ENCODE measurements at regions not wholly inside any gene's neighbourhood (a gene's known extent, or its start where the extent isn't known, plus 50 kb on each side); places are given as distances from the start of the nearest gene placed in this dataset.

DNA sequence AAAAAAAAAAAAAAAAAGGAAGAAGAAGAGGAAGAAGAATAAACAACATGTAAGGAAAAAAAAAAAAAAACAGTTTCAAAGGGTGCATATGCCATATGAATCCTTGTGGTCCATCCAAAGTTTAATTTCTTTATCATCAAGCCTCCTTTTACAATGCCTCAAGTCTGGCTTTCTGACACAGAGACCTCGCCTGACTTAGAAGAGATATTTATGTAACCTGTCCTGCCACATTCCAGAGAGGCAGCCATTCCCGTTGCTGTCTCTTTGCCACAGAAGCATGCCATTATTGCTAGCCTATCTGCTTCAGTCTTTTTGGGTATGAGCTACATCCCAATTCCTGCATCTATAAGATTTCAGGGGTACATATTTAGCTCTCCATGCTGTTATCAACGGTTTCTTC, 596.7 kb upstream of the ATP2B1 start:
- H3K79me2 ChIP-seq (ENCODE audit: control insufficient read depth, low read length): no peaks in the 10 kb centered on the region
- no peak overlapping the region for H3K4me3 ChIP-seq (ENCODE audit: low read length)
- H3F3A ChIP-seq (ENCODE audit: control insufficient read depth, insufficient read depth): no peaks in the 10 kb centered on the region
- TF ChIP-seq EZH2phosphoT487 (IDR thresholded peaks at IDR 0.05; ENCODE audit: borderline replicate concordance, low read length): no peak
- TF ChIP-seq, protein P1, sequence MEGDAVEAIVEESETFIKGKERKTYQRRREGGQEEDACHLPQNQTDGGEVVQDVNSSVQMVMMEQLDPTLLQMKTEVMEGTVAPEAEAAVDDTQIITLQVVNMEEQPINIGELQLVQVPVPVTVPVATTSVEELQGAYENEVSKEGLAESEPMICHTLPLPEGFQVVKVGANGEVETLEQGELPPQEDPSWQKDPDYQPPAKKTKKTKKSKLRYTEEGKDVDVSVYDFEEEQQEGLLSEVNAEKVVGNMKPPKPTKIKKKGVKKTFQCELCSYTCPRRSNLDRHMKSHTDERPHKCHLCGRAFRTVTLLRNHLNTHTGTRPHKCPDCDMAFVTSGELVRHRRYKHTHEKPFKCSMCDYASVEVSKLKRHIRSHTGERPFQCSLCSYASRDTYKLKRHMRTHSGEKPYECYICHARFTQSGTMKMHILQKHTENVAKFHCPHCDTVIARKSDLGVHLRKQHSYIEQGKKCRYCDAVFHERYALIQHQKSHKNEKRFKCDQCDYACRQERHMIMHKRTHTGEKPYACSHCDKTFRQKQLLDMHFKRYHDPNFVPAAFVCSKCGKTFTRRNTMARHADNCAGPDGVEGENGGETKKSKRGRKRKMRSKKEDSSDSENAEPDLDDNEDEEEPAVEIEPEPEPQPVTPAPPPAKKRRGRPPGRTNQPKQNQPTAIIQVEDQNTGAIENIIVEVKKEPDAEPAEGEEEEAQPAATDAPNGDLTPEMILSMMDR (IDR thresholded peaks at IDR 0.05; ENCODE audit: low read depth, low read length, poor library complexity, severe bottlenecking): no peak
- no peak overlapping the region for H3K27ac ChIP-seq (ENCODE audit: low read depth, low read length)
- H3K36me3 ChIP-seq (ENCODE audit: control insufficient read depth, low read length): no peaks in the 10 kb centered on the region
- H3K27me3 ChIP-seq (ENCODE audit: control insufficient read depth, low read length): no peaks in the 10 kb centered on the region
- no peaks in the 10 kb centered on the region for H3K4me1 ChIP-seq (ENCODE audit: control insufficient read depth, low read length)
- H3K4me2 ChIP-seq (ENCODE audit: low read length): no peak overlapping the region
- H3K9me3 ChIP-seq (ENCODE audit: control insufficient read depth, insufficient read depth, low read length): no peaks in the 10 kb centered on the region
- H3K9me2 ChIP-seq (replicated peaks; ENCODE audit: control insufficient read depth, low read length): no peaks in the 10 kb centered on the region
- H4K20me1 ChIP-seq (ENCODE audit: control insufficient read depth, insufficient read depth, low read depth, low read length): no peaks in the 10 kb centered on the region

- Histone ChIP-seq H3K36me3 (ENCODE audit: control insufficient read depth, low read length) (no peaks in the 10 kb centered on the region), H4K20me1 (ENCODE audit: control insufficient read depth, insufficient read depth, low read depth, low read length) (no peaks in the 10 kb centered on the region), H3K79me2 (ENCODE audit: control insufficient read depth, low read length) (no peaks in the 10 kb centered on the region), H3K9me2 (replicated peaks; ENCODE audit: control insufficient read depth, low read length) (no peaks in the 10 kb centered on the region), H3K27me3 (ENCODE audit: control insufficient read depth, low read length) (no peaks in the 10 kb centered on the region), H3K4me1 (ENCODE audit: control insufficient read depth, low read length) (no peaks in the 10 kb centered on the region), H3K4me2 (ENCODE audit: low read length) (no peak overlapping the region), H3K4me3 (ENCODE audit: low read length) (no peak overlapping the region), H3K9me3 (ENCODE audit: control insufficient read depth, insufficient read depth, low read length) (no peaks in the 10 kb centered on the region), H3K27ac (ENCODE audit: low read depth, low read length) (no peak overlapping the region), H3F3A (ENCODE audit: control insufficient read depth, insufficient read depth) (no peaks in the 10 kb centered on the region)
- TF ChIP-seq EZH2phosphoT487 (IDR thresholded peaks at IDR 0.05; ENCODE audit: borderline replicate concordance, low read length): no peak
- TF ChIP-seq, protein P1 (IDR thresholded peaks at IDR 0.05; ENCODE audit: low read depth, low read length, poor library complexity, severe bottlenecking): no peak
Measured at GRCh38 chr12:90304231-90304630, 595.6 kb upstream of the ATP2B1 start.

DNA sequence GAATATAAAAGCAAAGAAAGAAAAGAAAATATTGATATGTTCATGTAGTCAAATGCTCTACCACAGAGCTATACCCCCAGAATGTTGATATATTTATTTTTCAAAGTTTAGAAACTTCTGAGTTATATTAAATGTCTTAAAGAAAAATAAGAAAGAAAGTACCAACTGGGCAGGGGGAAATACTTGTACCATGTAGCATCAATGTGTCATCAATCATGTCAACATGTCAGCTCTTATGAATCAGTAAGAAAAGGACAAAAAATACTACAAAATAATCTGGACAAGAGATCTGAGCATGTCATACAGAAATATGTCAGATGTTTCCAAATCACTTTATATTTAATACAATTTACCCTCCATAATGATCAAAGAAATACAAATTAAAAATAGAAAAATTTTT, 595.1 kb upstream of the ATP2B1 start:
- Histone ChIP-seq H3K9me3 (ENCODE audit: control insufficient read depth, insufficient read depth, low read length) (no peaks in the 10 kb centered on the region), H3K4me3 (ENCODE audit: low read length) (no peak overlapping the region), H3K4me1 (ENCODE audit: control insufficient read depth, low read length) (no peaks in the 10 kb centered on the region), H3K27me3 (ENCODE audit: control insufficient read depth, low read length) (no peaks in the 10 kb centered on the region), H3K4me2 (ENCODE audit: low read length) (no peak overlapping the region), H3K9me2 (replicated peaks; ENCODE audit: control insufficient read depth, low read length) (no peaks in the 10 kb centered on the region), H3K27ac (ENCODE audit: low read depth, low read length) (no peak overlapping the region), H3K36me3 (ENCODE audit: control insufficient read depth, low read length) (no peaks in the 10 kb centered on the region), H4K20me1 (ENCODE audit: control insufficient read depth, insufficient read depth, low read depth, low read length) (no peaks in the 10 kb centered on the region), H3K79me2 (ENCODE audit: control insufficient read depth, low read length) (no peaks in the 10 kb centered on the region), H3F3A (ENCODE audit: control insufficient read depth, insufficient read depth) (no peaks in the 10 kb centered on the region)
- TF ChIP-seq EZH2phosphoT487 (IDR thresholded peaks at IDR 0.05; ENCODE audit: borderline replicate concordance, low read length): no peak
- TF ChIP-seq, protein P1 (IDR thresholded peaks at IDR 0.05; ENCODE audit: low read depth, low read length, poor library complexity, severe bottlenecking): no peak
